Fibroblast of skin of left biceps (primary cell): ENCODE measurements at regions not wholly inside any gene's neighbourhood (a gene's known extent, or its start where the extent isn't known, plus 50 kb on each side); places are given as distances from the start of the nearest gene placed in this dataset.

Experiments used
- DNase-seq, 2 experiments: peaks; one replicate each; pipeline ENCODE4 v3.0.0-alpha.2; 2013; ENCODE audit warnings: low read depth in 2 of 2

- no peak for DNase-seq
These were observed 290.1 kb upstream of the PTGER4 start for GRCh38 chr5:40389591-40389990.

GRCh38 chr5:40386289-40386688 is 293.4 kb upstream of the PTGER4 start:
- DNase-seq: no peak

GRCh38 chr5:40385544-40385943 is 294.2 kb upstream of the PTGER4 start:
- no peak for DNase-seq

GRCh38 chr5:40384782-40385390 is 294.8 kb upstream of the PTGER4 start:
- DNase-seq: no peak

GRCh38 chr5:40383749-40384651 is 295.7 kb upstream of the PTGER4 start:
- DNase-seq: peak; percentile 27 to 44

GRCh38 chr5:40381676-40382363 is 297.9 kb upstream of the PTGER4 start:
- no peak for DNase-seq

GRCh38 chr5:40381016-40381415 is 298.7 kb upstream of the PTGER4 start:
- no peak for DNase-seq

GRCh38 chr5:40378396-40379177 is 301.1 kb upstream of the PTGER4 start:
- no peak for DNase-seq

- DNase-seq: no peak
These were observed 303.1 kb upstream of the PTGER4 start for GRCh38 chr5:40376566-40376965.

GRCh38 chr5:40374853-40375252 is 304.9 kb upstream of the PTGER4 start:
- DNase-seq: no peak

GRCh38 chr5:40368200-40368599 is 311.5 kb upstream of the PTGER4 start:
- no peak for DNase-seq

GRCh38 chr5:40367255-40367654 is 312.5 kb upstream of the PTGER4 start:
- DNase-seq: no peak

- no peak for DNase-seq
These were observed 314.1 kb upstream of the PTGER4 start for GRCh38 chr5:40365342-40366330.

- DNase-seq: no peak
These were observed 315.3 kb upstream of the PTGER4 start for GRCh38 chr5:40364441-40364840.

GRCh38 chr5:40361378-40361777 is 318.3 kb upstream of the PTGER4 start:
- no peak for DNase-seq

- no peak for DNase-seq
These were observed 319.0 kb upstream of the PTGER4 start for GRCh38 chr5:40360685-40361084.

- no peak for DNase-seq
These were observed 319.9 kb upstream of the PTGER4 start for GRCh38 chr5:40359832-40360231.

- DNase-seq: no peak
These were observed 320.6 kb upstream of the PTGER4 start for GRCh38 chr5:40359093-40359492.

- DNase-seq: no peak
These were observed 323.5 kb upstream of the PTGER4 start for GRCh38 chr5:40356248-40356647.

- DNase-seq: no peak
These were observed 323.9 kb upstream of the PTGER4 start for GRCh38 chr5:40355846-40356245.

- no peak for DNase-seq
These were observed 324.5 kb upstream of the PTGER4 start for GRCh38 chr5:40355181-40355580.
